Kidney (tissue), 13 donors: ENCODE measurements at regions not wholly inside any gene's neighbourhood (a gene's known extent, or its start where the extent isn't known, plus 50 kb on each side); places are given as distances from the start of the nearest gene placed in this dataset.

ENCODE experiments used
- DNase-seq, 5 donors: peaks; one replicate each; pipeline ENCODE4 v3.0.0-alpha.2; 2013 to 2020
- FAIRE-seq: peaks from 2 replicates; lab custom pipeline; 2012; peaks lifted over from hg19 to GRCh38; lab: Jason Lieb, UNC
- H3K27ac ChIP-seq, 2 donors: one replicate each; pipeline ENCODE4 v1.7.0; 2013; ENCODE audit warnings: low read depth in 2 of 2, low read length in 2 of 2, inconsistent platforms in 1 of 2
- H3K27me3 ChIP-seq: one replicate; pipeline ENCODE4 v1.7.1; 2013; ENCODE audit warnings: low read length, inconsistent platforms; ENCODE audit not compliant: control insufficient read depth, insufficient read depth
- H3K36me3 ChIP-seq, 3 donors: one replicate each; pipeline versions ENCODE4 v1.7.0 to v1.7.1; 2013; ENCODE audit warnings: low read length in 3 of 3, control low read depth in 1 of 3, inconsistent platforms in 1 of 3; ENCODE audit not compliant: insufficient read depth in 3 of 3, control insufficient read depth in 2 of 3
- H3K4me1 ChIP-seq, 3 donors: one replicate each; pipeline versions ENCODE4 v1.7.0 to v1.7.1; 2013; ENCODE audit warnings: low read length in 3 of 3, inconsistent platforms in 1 of 3, low read depth in 1 of 3; ENCODE audit not compliant: control insufficient read depth in 2 of 3, insufficient read depth in 2 of 3
- H3K4me3 ChIP-seq, 3 donors: one replicate each; pipeline versions ENCODE4 v1.7.0 to v1.8.1; 2013; ENCODE audit warnings: low read length in 3 of 3, control low read depth in 1 of 3, inconsistent platforms in 1 of 3
- H3K9ac ChIP-seq, 3 donors: one replicate each; pipeline versions ENCODE4 v1.7.0 to v1.7.1; 2013; ENCODE audit warnings: low read length in 3 of 3, control low read depth in 1 of 3, inconsistent platforms in 1 of 3
- H3K9me3 ChIP-seq, 3 donors: one replicate each; pipeline versions ENCODE4 v1.7.0 to v1.7.1; 2013; ENCODE audit warnings: low read length in 3 of 3, control low read depth in 1 of 3, inconsistent platforms in 1 of 3; ENCODE audit not compliant: control insufficient read depth in 2 of 3, insufficient read depth in 1 of 3
- intact Hi-C: fragments of 100-400 bp; cut with DNase I; formaldehyde crosslinking; loops from one replicate; pipeline ENCODE4 v1.11.1; 2022
- TF ChIP-seq, protein P1 (sequence below): IDR thresholded peaks from 3 replicates; pipeline ENCODE4 v1.5.1; 2012; ENCODE audit warnings: mild to moderate bottlenecking, moderate library complexity, borderline replicate concordance; ENCODE audit not compliant: insufficient read depth; ENCODE audit errors: extremely low read depth
- donor health status: control.
- donor health status: control.
- donor health status: control.
- donor health status: control.
- donor health status: control.
- donor health status: DM: yes; HTN: yes; CAD: no.
- donor health status: Normal renal cell carcinoma (clear cell type).

DNA sequence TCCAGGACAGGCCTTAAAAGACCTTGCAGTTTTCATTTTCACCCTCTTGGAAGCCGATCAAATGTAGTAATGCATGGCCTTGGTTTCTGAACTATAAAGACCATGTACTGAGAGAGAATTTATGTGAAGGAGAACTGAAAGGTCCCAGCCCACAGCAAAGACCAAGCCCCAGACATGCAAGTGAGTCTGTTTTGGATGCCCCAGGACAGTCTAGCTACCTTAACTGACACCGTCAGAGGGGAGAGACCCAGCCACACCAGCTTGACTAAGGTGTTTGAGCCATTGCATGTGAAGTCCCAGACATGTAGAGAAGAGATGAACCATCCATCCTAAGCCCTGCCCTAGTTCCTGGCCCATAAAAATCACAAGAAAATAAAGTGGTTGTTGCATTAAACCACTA lies 316.8 kb upstream of the GATB start:
- Histone ChIP-seq H3K27me3 (no peaks in the 10 kb centered on the region), H3K4me1 (no peaks in the 10 kb centered on the region), H3K27ac (no peak overlapping the region), H3K36me3 (no peaks in the 10 kb centered on the region), H3K9ac (no peak overlapping the region), H3K9me3 (no peaks in the 10 kb centered on the region), H3K4me3 (no peak overlapping the region)
- FAIRE-seq (no peak), DNase-seq (no peak)
- TF ChIP-seq, protein P1, sequence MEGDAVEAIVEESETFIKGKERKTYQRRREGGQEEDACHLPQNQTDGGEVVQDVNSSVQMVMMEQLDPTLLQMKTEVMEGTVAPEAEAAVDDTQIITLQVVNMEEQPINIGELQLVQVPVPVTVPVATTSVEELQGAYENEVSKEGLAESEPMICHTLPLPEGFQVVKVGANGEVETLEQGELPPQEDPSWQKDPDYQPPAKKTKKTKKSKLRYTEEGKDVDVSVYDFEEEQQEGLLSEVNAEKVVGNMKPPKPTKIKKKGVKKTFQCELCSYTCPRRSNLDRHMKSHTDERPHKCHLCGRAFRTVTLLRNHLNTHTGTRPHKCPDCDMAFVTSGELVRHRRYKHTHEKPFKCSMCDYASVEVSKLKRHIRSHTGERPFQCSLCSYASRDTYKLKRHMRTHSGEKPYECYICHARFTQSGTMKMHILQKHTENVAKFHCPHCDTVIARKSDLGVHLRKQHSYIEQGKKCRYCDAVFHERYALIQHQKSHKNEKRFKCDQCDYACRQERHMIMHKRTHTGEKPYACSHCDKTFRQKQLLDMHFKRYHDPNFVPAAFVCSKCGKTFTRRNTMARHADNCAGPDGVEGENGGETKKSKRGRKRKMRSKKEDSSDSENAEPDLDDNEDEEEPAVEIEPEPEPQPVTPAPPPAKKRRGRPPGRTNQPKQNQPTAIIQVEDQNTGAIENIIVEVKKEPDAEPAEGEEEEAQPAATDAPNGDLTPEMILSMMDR = no peak
- intact Hi-C loops = no loop called here

GRCh38 chr4:152075253-152075928 lies 314.6 kb upstream of the GATB start:
- intact Hi-C loops = no loop called here

DNA sequence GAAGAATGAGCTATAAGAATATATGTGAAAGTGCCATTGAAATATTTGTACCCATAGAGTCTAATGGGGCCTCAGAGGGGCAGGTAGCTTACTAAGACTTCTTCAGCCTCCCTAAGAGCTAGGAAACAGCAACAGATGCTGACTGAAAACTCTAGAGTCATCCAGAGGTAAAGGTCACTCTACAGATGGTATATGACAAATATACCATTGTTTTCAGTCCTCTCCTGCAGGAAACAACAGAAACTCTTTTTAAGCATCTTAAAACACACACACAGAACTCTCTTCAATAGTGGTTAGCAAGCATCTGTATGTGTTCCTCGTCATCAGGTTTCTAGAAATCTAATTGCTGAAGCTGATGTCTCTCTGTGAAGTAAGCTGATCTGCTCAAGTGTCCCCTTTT lies 313.8 kb upstream of the GATB start:
- no peaks in the 10 kb centered on the region for H3K27me3 ChIP-seq
- H3K27ac ChIP-seq = no peak overlapping the region
- no peak overlapping the region for H3K4me3 ChIP-seq
- FAIRE-seq (no peak), DNase-seq (peak in 1 of 5 donors; percentile 33)
- no peaks in the 10 kb centered on the region for H3K9me3 ChIP-seq
- H3K36me3 ChIP-seq = no peaks in the 10 kb centered on the region
- H3K4me1 ChIP-seq = no peaks in the 10 kb centered on the region
- intact Hi-C loops = no loop called here
- TF ChIP-seq, protein P1 = no peak
- H3K9ac ChIP-seq = no peak overlapping the region

More at GRCh38 chr4:152075253-152075928, 314.6 kb upstream of the GATB start:
- Histone ChIP-seq H3K9me3 (no peaks in the 10 kb centered on the region), H3K4me1 (no peaks in the 10 kb centered on the region), H3K27ac (no peak overlapping the region), H3K36me3 (no peaks in the 10 kb centered on the region), H3K4me3 (no peak overlapping the region), H3K27me3 (no peaks in the 10 kb centered on the region), H3K9ac (no peak overlapping the region)
- TF ChIP-seq, protein P1 = no peak
- FAIRE-seq (no peak), DNase-seq (no peak)

DNA sequence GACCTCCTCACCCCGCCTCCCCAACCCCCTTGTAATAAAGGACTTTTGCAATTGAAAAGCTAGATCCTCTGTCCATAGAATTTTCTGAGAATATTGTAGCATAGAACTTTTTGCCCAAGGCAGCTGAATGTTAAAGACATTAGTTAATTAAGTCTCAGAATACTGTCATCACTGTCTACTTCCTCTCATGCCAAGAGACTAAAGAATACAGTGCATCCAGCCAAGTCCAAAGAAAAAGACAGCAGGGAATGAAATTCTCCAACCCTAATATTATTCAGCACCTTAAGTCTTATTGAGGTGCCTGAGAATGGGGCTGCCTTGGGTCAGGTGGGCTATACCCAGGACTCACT lies 313.3 kb upstream of the GATB start:
- Histone ChIP-seq H3K27ac (no peak overlapping the region), H3K36me3 (no peaks in the 10 kb centered on the region), H3K9ac (no peak overlapping the region), H3K4me3 (no peak overlapping the region), H3K27me3 (no peaks in the 10 kb centered on the region), H3K9me3 (no peaks in the 10 kb centered on the region), H3K4me1 (no peaks in the 10 kb centered on the region)
- DNase-seq (no peak), FAIRE-seq (no peak)
- TF ChIP-seq, protein P1 = no peak
- intact Hi-C loops = no loop called here
